Astrocyte (in vitro differentiated cells and primary cell): ENCODE measurements at regions not wholly inside any gene's neighbourhood (a gene's known extent, or its start where the extent isn't known, plus 50 kb on each side); places are given as distances from the start of the nearest gene placed in this dataset.

Source experiments
- DNase-seq: peaks from one replicate; pipeline ENCODE4 v3.0.0-alpha.2; 2010; ENCODE audit warnings: low read depth
- FAIRE-seq: peaks from 2 replicates; lab custom pipeline; 2011; peaks lifted over from hg19 to GRCh38; lab: Jason Lieb, UNC
- H2AFZ ChIP-seq: 2 replicates; pipeline ENCODE4 v1.6.0; 2012; ENCODE audit warnings: low read depth, low read length, inconsistent platforms
- H3K27ac ChIP-seq: 2 replicates; pipeline ENCODE4 v1.5.1; 2011; ENCODE audit warnings: low read depth, low read length, inconsistent platforms
- H3K27me3 ChIP-seq: 2 replicates; pipeline ENCODE4 v1.6.0; 2011; ENCODE audit warnings: low read length, inconsistent platforms; ENCODE audit not compliant: insufficient read depth
- H3K36me3 ChIP-seq: 2 replicates; pipeline ENCODE4 v1.5.1; 2011; ENCODE audit warnings: low read length, inconsistent platforms; ENCODE audit not compliant: insufficient read depth
- H3K4me1 ChIP-seq: 2 replicates; pipeline ENCODE4 v1.5.1; 2011; ENCODE audit warnings: low read length, inconsistent platforms; ENCODE audit not compliant: insufficient read depth
- H3K4me2 ChIP-seq: 2 replicates; pipeline ENCODE4 v1.6.0; 2012; ENCODE audit warnings: low read length, inconsistent platforms
- H3K4me3 ChIP-seq: 2 replicates; pipeline ENCODE4 v1.5.1; 2011; ENCODE audit warnings: low read depth, mild to moderate bottlenecking, low read length, inconsistent platforms; ENCODE audit not compliant: insufficient read depth
- H3K79me2 ChIP-seq: 2 replicates; pipeline ENCODE4 v1.6.0; 2012; ENCODE audit warnings: mild to moderate bottlenecking, low read length, inconsistent platforms; ENCODE audit not compliant: insufficient read depth
- H3K9ac ChIP-seq: 2 replicates; pipeline ENCODE4 v1.6.0; 2012; ENCODE audit warnings: mild to moderate bottlenecking, low read length, inconsistent platforms
- H3K9me3 ChIP-seq: 2 replicates; pipeline ENCODE4 v1.5.1; 2012; ENCODE audit warnings: low read depth, mild to moderate bottlenecking, low read length, inconsistent platforms; ENCODE audit not compliant: insufficient read depth
- H4K20me1 ChIP-seq: 2 replicates; pipeline ENCODE4 v1.6.0; 2012; ENCODE audit warnings: low read length, inconsistent platforms; ENCODE audit not compliant: insufficient read depth
- H3K27ac Mint-ChIP-seq: one replicate; pipeline ENCODE4 v1.8.0; 2021; ENCODE audit warnings: mild to moderate bottlenecking, mixed read lengths; ENCODE audit not compliant: unreplicated experiment
- H3K27me3 Mint-ChIP-seq: one replicate; pipeline ENCODE4 v1.8.0; 2021; ENCODE audit warnings: low read depth, mixed read lengths; ENCODE audit not compliant: unreplicated experiment
- H3K36me3 Mint-ChIP-seq: one replicate; pipeline ENCODE4 v1.8.0; 2021; ENCODE audit warnings: low read depth, mixed read lengths; ENCODE audit not compliant: unreplicated experiment
- H3K4me1 Mint-ChIP-seq: one replicate; pipeline ENCODE4 v1.8.0; 2021; ENCODE audit warnings: low read depth, mixed read lengths; ENCODE audit not compliant: unreplicated experiment
- H3K4me3 Mint-ChIP-seq: one replicate; pipeline ENCODE4 v1.8.0; 2021; ENCODE audit warnings: mild to moderate bottlenecking, moderate library complexity, mixed read lengths; ENCODE audit not compliant: unreplicated experiment
- H3K9me3 Mint-ChIP-seq: one replicate; pipeline ENCODE4 v1.8.0; 2021; ENCODE audit warnings: mild to moderate bottlenecking, mixed read lengths; ENCODE audit not compliant: unreplicated experiment
- CTCF ChIP-seq: IDR thresholded peaks from 2 replicates; pipeline ENCODE4 v1.5.1; 2011; ENCODE audit warnings: low read depth, mild to moderate bottlenecking, inconsistent platforms, low read length, moderate library complexity; ENCODE audit not compliant: insufficient read depth
- EZH2 ChIP-seq: IDR thresholded peaks from 2 replicates; pipeline ENCODE4 v1.6.1; 2012; ENCODE audit warnings: mild to moderate bottlenecking, low read length, inconsistent platforms; ENCODE audit not compliant: insufficient read depth

- H3K4me1 Mint-ChIP-seq = no peaks in the 10 kb centered on the region
- TF ChIP-seq CTCF (no peak), EZH2 (no peak)
- FAIRE-seq = no peak
These were observed 1034.3 kb upstream of the NXPH2 start for GRCh38 chr2:139814458-139814857.

DNA sequence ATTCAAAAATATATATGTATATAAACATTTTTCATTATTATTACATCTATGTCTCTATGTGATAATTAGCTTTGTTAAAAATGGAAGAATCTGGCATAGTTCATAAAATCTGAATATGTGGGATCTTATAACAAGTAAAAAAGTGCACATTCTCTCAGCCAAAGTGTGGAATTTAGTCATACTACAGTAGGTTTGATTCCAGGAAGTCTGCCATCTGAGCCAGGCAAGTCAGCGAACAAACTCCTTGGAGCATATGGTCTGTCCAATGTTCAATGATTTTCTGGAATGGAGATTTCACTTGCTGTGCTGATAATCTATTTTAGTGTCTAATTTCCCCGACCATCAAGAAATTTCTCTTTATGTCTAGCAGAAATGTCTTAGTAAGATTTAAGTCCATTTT is 1033.2 kb upstream of the NXPH2 start:
- Histone ChIP-seq H3K27me3 (no peaks in the 10 kb centered on the region), H3K79me2 (no peaks in the 10 kb centered on the region), H3K4me3 (no peak overlapping the region), H3K36me3 (no peaks in the 10 kb centered on the region), H3K9ac (no peak overlapping the region), H3K9me3 (no peaks in the 10 kb centered on the region), H3K27ac (no peak overlapping the region), H4K20me1 (no peaks in the 10 kb centered on the region), H3K4me2 (no peak overlapping the region), H3K4me1 (no peaks in the 10 kb centered on the region), H2AFZ (no peak overlapping the region)
- H3K9me3 Mint-ChIP-seq = no peaks in the 10 kb centered on the region
- H3K27ac Mint-ChIP-seq = no peak overlapping the region
- FAIRE-seq (no peak), DNase-seq (no peak)
- H3K36me3 Mint-ChIP-seq = no peaks in the 10 kb centered on the region
- H3K4me3 Mint-ChIP-seq = no peak overlapping the region
- H3K27me3 Mint-ChIP-seq = no peaks in the 10 kb centered on the region
- no peak for TF ChIP-seq EZH2
- no peak for TF ChIP-seq CTCF
- H3K4me1 Mint-ChIP-seq = no peaks in the 10 kb centered on the region

More at GRCh38 chr2:139814458-139814857, 1034.3 kb upstream of the NXPH2 start:
- Mint-ChIP-seq H3K9me3 (no peaks in the 10 kb centered on the region), H3K36me3 (no peaks in the 10 kb centered on the region), H3K27me3 (no peaks in the 10 kb centered on the region), H3K27ac (no peak overlapping the region), H3K4me3 (no peak overlapping the region)
- no peak overlapping the region for H3K4me3 ChIP-seq
- H4K20me1 ChIP-seq = no peaks in the 10 kb centered on the region
- no peaks in the 10 kb centered on the region for H3K4me1 ChIP-seq
- no peak overlapping the region for H3K4me2 ChIP-seq
- H3K27ac ChIP-seq = no peak overlapping the region
- DNase-seq = no peak
- no peaks in the 10 kb centered on the region for H3K36me3 ChIP-seq
- no peak overlapping the region for H3K9ac ChIP-seq
- H2AFZ ChIP-seq = no peak overlapping the region
- no peaks in the 10 kb centered on the region for H3K9me3 ChIP-seq
- H3K79me2 ChIP-seq = no peaks in the 10 kb centered on the region
- H3K27me3 ChIP-seq = no peaks in the 10 kb centered on the region

DNA sequence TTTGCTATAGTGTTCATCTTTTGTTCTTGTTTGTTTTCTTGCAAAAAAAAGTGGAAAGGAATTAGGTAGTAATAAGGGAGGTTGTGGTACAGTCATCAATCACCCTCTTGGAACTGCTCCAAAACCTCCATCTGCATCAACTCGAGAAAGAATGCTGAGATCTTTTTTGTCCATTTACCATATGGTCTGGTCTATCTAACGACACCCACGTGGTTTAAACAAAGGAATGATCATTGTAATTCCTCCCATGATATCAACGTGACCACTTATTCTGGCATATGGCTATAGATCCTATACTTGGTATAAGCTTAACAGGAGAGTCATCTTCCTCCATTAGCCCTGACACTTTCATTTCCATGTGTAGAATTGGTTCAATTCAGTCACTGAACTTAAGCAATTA is 1025.3 kb upstream of the NXPH2 start:
- no peak overlapping the region for H3K27ac ChIP-seq
- no peaks in the 10 kb centered on the region for H3K4me1 ChIP-seq
- no peak overlapping the region for H3K4me3 ChIP-seq
- FAIRE-seq (no peak), DNase-seq (peak; percentile 1)
- no peak overlapping the region for H3K4me2 ChIP-seq
- Mint-ChIP-seq H3K27ac (no peak overlapping the region), H3K36me3 (no peaks in the 10 kb centered on the region), H3K9me3 (no peaks in the 10 kb centered on the region), H3K27me3 (no peaks in the 10 kb centered on the region), H3K4me3 (no peak overlapping the region), H3K4me1 (peaks cover 2% of the 10 kb centered on the region)
- no peaks in the 10 kb centered on the region for H3K9me3 ChIP-seq
- H3K79me2 ChIP-seq = no peaks in the 10 kb centered on the region
- TF ChIP-seq CTCF (no peak), EZH2 (no peak)
- no peak overlapping the region for H3K9ac ChIP-seq
- H3K27me3 ChIP-seq = no peaks in the 10 kb centered on the region
- no peaks in the 10 kb centered on the region for H4K20me1 ChIP-seq
- H2AFZ ChIP-seq = no peak overlapping the region
- no peaks in the 10 kb centered on the region for H3K36me3 ChIP-seq
